PFSK-1 (cell line): ENCODE measurements at regions not wholly inside any gene's neighbourhood (a gene's known extent, or its start where the extent isn't known, plus 50 kb on each side); places are given as distances from the start of the nearest gene placed in this dataset.

Source experiments
- POLR2AphosphoS5 ChIP-seq: IDR thresholded peaks from 2 replicates; pipeline ENCODE4 v1.6.1; 2012; ENCODE audit warnings: low read depth, mild to moderate bottlenecking, control low read depth, low read length, moderate library complexity
- TAF1 ChIP-seq: IDR thresholded peaks from 2 replicates; pipeline ENCODE4 v1.6.1; 2012; ENCODE audit warnings: low read length, control low read depth, borderline replicate concordance; ENCODE audit not compliant: insufficient read depth

DNA sequence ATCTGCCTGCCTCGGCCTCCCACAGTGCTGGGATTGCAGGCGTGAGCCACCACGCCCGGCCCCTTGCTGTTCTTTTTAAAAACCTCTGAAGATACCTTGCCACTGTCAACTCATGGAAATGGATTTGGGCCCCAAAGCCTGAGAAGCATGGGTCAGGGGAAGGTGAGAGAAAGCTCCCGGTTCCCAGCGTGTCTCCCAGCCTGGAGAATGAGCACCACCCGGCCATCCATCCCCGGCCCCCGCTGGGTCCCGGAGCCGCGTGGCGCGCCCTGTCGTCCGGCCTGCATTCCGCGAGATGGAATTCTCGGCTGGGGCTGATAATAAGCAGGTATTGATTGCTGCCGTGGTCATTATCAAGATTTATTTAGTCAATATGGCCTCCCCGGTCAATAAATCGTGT lies 126.5 kb upstream of the MYL2 start:
- TF ChIP-seq POLR2AphosphoS5 (no peak), TAF1 (no peak)
